ENCODE measurements at regions not wholly inside any gene's neighbourhood (a gene's known extent, or its start where the extent isn't known, plus 50 kb on each side); places are given as distances from the start of the nearest gene placed in this dataset.

DNA sequence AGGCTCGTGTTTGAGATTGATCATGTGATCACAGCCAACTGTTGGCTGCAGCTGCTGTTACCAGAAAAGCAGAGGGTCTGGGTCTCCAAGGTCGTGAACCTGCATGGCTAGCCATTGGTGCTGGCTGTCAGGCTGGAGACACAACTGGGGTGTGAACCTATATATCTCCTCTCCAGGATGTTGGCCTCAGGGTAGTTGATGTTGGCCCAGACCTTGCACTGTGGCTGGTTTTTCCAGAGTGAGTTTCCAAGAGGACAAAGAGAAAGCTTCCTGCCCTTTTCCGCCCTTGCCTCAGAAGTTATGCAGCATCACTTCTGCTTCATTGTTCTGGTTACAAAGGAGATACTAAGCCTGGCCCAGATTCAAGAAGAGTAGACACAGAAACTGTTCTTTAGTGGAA, 607.8 kb upstream of the HS3ST1 start:
- DNase-seq (ENCODE audit: low spot score) = no peak
- WGBS = 51% methylated on average over 3 of the region's 3 CpGs
- no peaks in the 10 kb centered on the region for H3K36me3 ChIP-seq (ENCODE audit: control insufficient read depth in 4 of 4, insufficient read depth in 3 of 4, low read depth in 1 of 4, low read length in 3 of 4)

More for the DNA sequence above, 607.8 kb upstream of the HS3ST1 start:
- TF ChIP-seq FOXA1 (IDR thresholded peaks at IDR 0.05) (no peak), EGR1 (IDR thresholded peaks at IDR 0.05; ENCODE audit: low read depth in 2 of 2) (no peak), FOXA2 (IDR thresholded peaks at IDR 0.05) (no peak), JUND (IDR thresholded peaks at IDR 0.05) (no peak), RAD21 (IDR thresholded peaks at IDR 0.05) (no peak), SP1 (IDR thresholded peaks at IDR 0.05) (no peak), ATF3 (IDR thresholded peaks at IDR 0.05) (no peak), CTCF (IDR thresholded peaks at IDR 0.05; ENCODE audit: low read depth, low read length, missing input control) (no peak), ZBTB33 (IDR thresholded peaks at IDR 0.05) (no peak), GABPA (IDR thresholded peaks at IDR 0.05 in 1 of 2, conservative IDR thresholded peaks at IDR 0.05 in 1 of 2) (no peak), TAF1 (conservative IDR thresholded peaks at IDR 0.05) (no peak), RXRA (IDR thresholded peaks at IDR 0.05) (no peak), REST (IDR thresholded peaks at IDR 0.05) (no peak), NR2F2 (IDR thresholded peaks at IDR 0.05) (no peak), HNF4G (IDR thresholded peaks at IDR 0.05) (no peak), YY1 (IDR thresholded peaks at IDR 0.05) (no peak)
- TF ChIP-seq, protein P1, sequence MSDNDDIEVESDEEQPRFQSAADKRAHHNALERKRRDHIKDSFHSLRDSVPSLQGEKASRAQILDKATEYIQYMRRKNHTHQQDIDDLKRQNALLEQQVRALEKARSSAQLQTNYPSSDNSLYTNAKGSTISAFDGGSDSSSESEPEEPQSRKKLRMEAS (IDR thresholded peaks at IDR 0.05) = no peak
- no peaks in the 10 kb centered on the region for H3K27me3 ChIP-seq (ENCODE audit: control insufficient read depth in 4 of 4, insufficient read depth in 4 of 4, low read length in 3 of 4)
- H3K4me1 ChIP-seq (ENCODE audit: control insufficient read depth in 4 of 4, insufficient read depth in 4 of 4, low read length in 3 of 4) = no peaks in the 10 kb centered on the region
- H3K9ac ChIP-seq (ENCODE audit: low read depth in 1 of 2, low read length in 2 of 2) = no peak overlapping the region
- H3K9me3 ChIP-seq (ENCODE audit: control insufficient read depth in 4 of 4, low read length in 3 of 4) = peaks cover 0 to 5% (median 2%) of the 10 kb centered on the region in 4 donors
- no peak overlapping the region for H3K27ac ChIP-seq (ENCODE audit: low read depth in 1 of 2, low read length in 2 of 2)
- no peak overlapping the region for H3K4me3 ChIP-seq (ENCODE audit: low read depth in 1 of 3, low read length in 3 of 3)
